Left renal cortex interstitium (tissue), 4 donors: ENCODE measurements at regions not wholly inside any gene's neighbourhood (a gene's known extent, or its start where the extent isn't known, plus 50 kb on each side); places are given as distances from the start of the nearest gene placed in this dataset.
"Not testable (repeated sequence)": the region's sequence is repeated elsewhere in the genome, so short reads cannot be mapped to it uniquely, and the experiment has no call there.

ENCODE experiments used
- DNase-seq, 4 donors: peaks; one replicate each; pipeline ENCODE4 v3.0.0-alpha.2; 2013; ENCODE audit warnings: low read depth in 4 of 4, low spot score in 2 of 4, missing footprints in 1 of 4

DNA sequence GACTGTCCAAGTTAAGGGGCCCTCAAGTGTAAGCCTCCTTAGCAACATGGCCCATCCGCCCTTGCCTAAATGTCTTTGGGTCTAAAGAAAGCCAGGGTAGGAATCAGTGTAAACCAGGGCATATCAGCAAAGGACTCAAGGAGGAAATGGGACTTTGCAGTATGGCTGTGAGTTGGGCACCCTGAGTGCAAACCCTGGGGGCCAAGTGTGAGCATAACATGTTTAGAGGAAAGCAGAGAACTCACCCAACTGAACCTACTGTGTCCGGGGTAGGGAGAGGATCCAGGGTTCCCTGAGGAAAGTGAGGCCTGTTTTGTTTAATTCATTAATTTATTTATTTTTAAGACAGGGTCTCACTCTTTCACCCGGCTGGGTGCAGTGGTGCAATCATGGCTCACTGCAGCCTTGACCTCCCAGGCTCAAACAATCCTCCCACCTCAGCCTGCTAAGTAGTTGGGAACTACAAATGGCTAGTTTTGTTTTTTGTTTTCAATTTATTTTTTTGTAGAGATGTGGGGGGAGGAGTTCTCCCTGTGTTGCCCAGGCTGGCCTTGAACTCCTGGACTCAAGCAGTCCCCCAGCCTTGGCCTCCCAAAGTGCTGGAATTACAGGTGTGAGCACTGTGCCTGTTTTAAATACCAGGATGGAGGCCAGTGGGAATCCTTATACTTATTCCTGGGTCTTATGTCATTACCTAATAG, 51.0 kb upstream of the ACTR3 start:
- no peak for DNase-seq

DNA sequence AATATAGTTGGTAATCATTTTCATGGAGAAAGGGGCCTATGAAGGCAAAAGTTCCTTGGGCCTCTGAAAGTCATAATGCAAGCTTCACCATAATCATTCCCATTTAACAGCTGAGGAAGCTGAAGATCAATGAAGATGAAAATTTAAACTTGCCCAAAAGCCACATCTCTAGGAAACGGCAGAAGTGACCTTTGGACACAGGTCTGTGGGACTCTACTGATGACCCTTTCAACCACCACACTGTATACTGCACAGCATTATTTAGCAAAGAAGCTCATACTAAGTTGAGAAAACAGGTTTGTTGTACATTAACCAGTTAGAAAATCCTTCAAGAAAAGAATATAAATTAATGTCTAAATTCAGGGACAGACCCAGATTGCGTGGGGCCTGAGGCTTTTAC, 51.6 kb upstream of the ACTR3 start:
- DNase-seq: no peak

DNA sequence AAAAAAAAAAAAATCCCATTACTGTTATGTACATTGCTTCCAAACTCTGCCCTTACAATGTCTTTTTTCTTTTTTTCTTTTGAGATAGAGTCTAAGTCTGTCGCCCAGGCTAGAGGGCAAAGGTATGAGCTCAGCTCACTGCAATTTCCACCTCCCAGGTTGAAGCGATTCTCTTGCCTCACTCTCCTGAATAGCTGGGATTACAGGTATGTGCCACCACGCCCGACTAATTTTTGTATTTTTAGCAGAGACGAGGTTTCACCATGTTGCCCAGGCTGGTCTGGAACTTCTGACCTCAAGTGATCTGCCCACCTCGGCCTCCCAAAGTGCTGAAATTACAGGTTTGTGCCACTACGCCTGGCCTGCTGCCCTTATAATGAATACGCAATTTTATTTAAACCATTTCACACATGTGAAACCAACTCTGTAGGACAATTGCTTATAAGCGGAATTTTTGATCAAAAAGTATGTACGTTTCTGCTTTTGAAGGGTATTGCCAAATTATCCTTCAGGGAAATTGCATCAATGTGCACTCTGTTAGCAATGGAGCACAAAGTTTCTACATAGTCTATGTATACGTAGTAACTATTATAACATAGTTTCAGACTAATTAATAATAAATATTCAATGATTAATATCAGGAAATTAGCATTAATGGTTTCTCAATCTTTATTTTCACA, 55.7 kb upstream of the ACTR3 start:
- DNase-seq: no peak

DNA sequence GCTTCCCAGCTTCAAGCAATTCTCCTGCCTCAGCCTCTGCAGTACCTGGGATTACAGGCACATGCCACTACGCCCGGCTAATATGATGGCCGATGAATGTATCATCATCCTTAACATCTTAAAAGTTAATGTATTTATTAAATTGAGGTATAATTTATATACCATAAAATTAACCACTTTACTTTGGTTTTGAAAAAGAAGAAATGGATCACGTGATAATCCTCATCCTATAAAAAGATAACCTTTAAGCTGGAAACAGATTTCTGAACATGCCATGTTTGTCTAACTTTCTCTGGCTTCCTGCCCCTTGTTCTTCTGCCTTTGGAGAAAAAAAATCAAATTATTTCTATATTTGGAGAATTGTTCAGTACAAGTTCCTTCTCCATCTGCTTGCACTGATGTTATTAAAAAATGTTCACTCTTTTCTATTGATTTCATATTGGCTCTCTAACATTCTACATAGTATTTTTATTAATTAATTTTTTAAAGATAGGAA, 57.0 kb upstream of the ACTR3 start:
- DNase-seq: no peak

DNA sequence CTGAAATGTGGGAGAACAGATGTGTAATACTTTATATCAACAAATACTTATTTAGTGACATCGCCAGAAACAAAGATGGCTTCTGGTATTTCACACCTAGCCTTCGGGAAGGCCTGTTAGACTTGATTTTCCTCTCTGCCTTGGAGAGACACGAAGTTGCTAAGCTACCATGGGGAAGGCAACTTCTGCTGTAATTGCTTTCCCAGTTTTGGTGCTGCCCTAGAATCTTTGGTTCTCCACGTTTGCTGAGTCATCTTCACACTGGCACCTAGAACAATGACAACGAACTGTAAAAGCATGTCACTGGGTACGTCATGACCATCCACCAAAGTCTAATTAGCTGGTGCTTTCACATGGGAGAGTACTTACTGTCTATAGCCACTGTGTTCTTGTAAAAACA, 58.7 kb upstream of the ACTR3 start:
- no peak for DNase-seq

DNA sequence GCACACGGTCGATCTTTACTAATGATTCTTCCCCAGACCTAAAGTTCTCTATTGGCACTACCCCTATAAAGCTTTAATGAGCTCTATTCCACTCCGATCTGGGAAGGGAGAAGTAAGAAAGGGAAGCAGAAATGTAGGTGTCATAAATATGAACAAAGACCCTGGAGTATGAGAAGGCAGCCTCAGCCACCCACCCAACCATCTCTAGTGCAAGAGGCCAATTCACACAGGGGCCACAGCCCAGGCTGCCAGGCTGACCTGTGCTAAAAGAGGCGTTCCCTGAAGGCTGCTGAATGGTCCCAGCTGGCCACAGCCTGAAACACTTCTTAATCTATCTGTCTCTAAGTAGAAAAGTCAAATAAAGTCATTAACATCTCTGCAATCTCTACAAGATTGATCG, 60.1 kb upstream of the ACTR3 start:
- no peak for DNase-seq

GRCh38 chr2:113829270-113829669, 60.6 kb upstream of the ACTR3 start:
- no peak for DNase-seq

- no peak for DNase-seq
Observed at GRCh38 chr2:113828049-113828742, 61.7 kb upstream of the ACTR3 start.

- DNase-seq: no peak
Observed at GRCh38 chr2:113827426-113827825, 62.5 kb upstream of the ACTR3 start.

DNA sequence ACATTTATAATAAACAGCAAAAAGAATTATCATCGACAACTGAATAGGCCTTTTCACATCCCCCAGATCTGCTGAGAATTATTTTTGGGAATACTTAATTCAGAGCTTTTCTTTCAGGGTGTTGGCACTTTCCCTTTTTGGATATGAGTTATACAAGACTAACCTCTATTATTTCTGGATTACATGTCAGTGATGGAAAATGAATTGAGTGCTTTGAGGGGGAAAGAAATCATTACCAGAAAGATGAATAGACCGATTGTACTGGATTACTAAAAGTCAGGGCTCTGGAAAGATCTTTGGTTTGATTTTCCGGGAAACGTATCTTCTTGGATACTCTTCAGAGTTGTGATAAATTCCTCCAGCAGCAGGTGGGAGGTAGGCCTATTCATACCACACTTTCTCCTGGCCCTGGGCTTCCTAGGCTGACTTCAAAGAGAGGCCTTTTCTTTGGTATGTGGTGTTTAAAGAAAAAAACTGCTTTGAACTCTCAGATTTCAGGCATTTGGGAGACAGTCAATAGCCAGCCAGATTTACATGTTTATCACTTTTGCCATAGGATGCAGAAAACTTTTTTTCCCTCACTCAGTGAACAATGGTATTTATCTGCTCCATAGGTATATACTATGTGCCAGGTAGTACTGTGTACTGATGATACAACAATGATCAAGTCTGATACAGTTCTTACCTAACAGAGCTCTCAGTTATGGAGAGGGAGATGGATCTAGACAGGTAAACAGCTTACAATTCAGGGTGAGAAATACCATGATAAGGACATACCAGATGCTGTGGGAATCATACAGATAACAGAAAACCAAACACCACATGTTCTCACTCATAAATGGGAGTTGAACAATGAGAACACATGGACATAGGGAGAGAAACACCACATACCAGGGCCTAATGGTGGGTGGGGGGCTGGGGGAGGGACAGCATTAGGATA, 63.3 kb upstream of the ACTR3 start:
- DNase-seq: no peak

DNA sequence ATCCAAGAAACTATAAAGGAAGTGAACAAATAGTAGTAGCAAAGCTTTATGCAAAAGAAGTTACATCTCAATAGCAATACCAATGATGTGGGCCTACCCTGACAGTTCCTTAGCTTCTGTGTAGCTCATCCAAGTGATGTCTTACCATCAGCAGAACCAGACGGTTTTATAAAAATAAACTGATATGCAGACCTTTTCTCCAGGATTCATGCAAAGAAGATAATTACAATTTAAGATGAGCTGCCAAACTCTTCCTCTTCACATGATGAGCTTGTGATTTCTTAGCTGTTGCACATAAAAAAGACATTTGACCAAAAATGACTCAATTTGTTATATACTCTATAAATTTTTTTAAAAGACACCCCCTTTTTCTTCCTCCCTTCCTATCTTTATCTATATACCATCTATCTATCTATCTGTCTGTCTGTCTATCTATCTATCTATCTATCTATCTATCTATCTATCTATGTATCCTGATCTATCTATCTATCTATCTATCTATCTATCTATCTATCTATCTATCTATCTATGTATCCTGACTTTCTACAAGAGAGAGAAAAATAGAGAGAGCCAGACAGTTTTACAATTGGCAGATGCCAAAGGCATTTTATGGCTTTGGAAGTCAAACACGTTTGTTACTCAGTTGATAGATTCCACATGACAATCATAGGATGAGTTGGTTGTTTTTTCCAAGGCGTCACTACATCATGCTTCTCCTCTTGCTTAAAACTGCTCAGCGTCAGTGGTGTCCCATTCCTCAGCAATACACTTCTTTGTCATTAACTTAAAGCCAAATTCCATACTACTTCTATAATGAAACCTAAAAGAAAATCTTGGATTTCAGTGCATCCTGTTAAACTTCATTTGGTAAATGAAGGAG, 65.9 kb upstream of the ACTR3 start:
- no peak for DNase-seq

DNA sequence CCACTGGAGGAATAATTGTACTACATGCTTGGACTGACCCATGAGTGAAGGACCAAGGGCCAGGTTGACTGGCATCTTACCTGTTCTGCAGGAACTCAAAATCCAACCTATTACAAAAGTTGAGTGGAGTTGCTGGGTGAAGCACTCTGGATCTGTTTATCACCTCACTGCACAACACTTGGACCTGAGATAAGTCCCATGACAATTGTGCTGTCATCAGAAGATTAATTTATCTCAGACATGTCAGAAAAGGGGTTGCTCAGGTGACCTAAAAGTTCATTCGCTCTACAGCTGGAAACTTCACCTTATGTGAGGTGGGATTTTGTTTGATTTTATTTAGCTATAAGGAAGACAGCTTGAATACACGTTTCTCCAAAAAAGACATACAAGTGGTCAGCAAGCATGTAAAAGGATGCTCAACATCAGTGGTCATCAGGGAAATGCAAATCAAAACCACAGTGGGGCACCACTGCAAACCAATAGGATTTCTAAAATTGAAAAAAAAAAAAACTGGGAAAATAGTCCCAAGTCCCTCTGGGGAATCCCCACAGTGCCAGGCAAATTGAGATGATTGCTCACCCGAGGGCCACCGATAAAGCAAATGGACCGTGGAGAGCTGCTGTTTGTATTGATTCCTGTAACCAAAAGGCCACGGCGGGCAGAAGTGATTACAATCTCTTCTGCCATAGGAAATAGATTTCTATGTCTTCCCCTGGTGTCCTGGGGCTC, 65.8 kb upstream of the SLC35F5 start:
- DNase-seq: no peak

- DNase-seq: peak; percentile 28 to 48 (median 42)
Observed at GRCh38 chr2:113818382-113818951, 62.0 kb upstream of the SLC35F5 start.

- not testable (repeated sequence) for DNase-seq
Observed at GRCh38 chr2:113813396-113813795, 57.0 kb upstream of the SLC35F5 start.

DNA sequence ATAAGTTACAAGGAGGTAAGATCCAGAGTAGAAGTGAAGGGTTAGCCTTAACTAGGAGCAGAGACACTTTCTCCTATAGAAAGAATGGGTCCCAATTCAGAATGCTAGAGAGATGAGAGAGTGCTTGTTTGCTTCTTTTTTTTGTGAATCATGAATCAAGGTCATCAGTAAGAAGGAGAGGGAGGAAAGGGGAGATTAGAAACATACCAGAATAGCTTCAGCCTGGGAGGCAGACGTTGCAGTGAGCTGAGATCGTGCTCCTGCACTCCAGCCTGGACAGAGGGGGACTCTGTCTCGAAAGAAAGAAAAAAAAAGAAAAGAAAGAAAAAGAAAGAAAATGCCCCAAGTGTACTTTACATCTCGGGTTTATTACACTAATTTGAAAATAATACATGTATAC, 55.8 kb upstream of the SLC35F5 start:
- no peak for DNase-seq

- no peak for DNase-seq
Observed at GRCh38 chr2:113809076-113809736, 52.8 kb upstream of the SLC35F5 start.

- DNase-seq: no peak
Observed at GRCh38 chr2:113807721-113808120, 51.3 kb upstream of the SLC35F5 start.
